OCI-LY3 (cell line): ENCODE measurements at regions not wholly inside any gene's neighbourhood (a gene's known extent, or its start where the extent isn't known, plus 50 kb on each side); places are given as distances from the start of the nearest gene placed in this dataset.
A peak's percentile ranks its signal among the peaks of the same experiment; 100 is the strongest.

Source experiments
- H2AFZ ChIP-seq: fragments of 200-600, 300-600 bp; shearing (Covaris generic); 2 replicates; pipeline ENCODE4 v1.6.0; 2014; ENCODE audit warnings: antibody characterized with exemption, low read depth, low read length
- H3K27ac ChIP-seq: fragments of 200-600, 300-600 bp; sonication (generic); 2 replicates; pipeline ENCODE4 v1.5.1; 2014; ENCODE audit warnings: mild to moderate bottlenecking, low read length, moderate library complexity, mixed read lengths
- H3K27me3 ChIP-seq: fragments of 200-600, 300-600 bp; sonication (generic); 2 replicates; pipeline ENCODE4 v1.6.1; 2014; ENCODE audit warnings: low read depth, low read length, mixed read lengths
- H3K36me3 ChIP-seq: fragments of 200-600, 300-600 bp; sonication (generic); replicated peaks from 2 replicates; pipeline ENCODE3; 2014; ENCODE audit warnings: low read depth, low read length, mixed read lengths
- H3K4me1 ChIP-seq: fragments of 300-600, 200-600 bp; sonication (generic); 2 replicates; pipeline ENCODE4 v1.6.1; 2014; ENCODE audit warnings: low read length, mixed read lengths
- H3K4me2 ChIP-seq: fragments of 200-600, 300-600 bp; sonication (generic); 2 replicates; pipeline ENCODE4 v1.6.1; 2014; ENCODE audit warnings: low read length, mixed read lengths
- H3K4me3 ChIP-seq: fragments of 300-600, 200-600 bp; sonication (generic); 2 replicates; pipeline ENCODE4 v1.5.1; 2014; ENCODE audit warnings: antibody characterized with exemption, mild to moderate bottlenecking, low read length, moderate library complexity
- H3K79me2 ChIP-seq: fragments of 300-600, 200-600 bp; shearing (Covaris generic); 2 replicates; pipeline ENCODE4 v1.6.1; 2014; ENCODE audit warnings: mild to moderate bottlenecking, low read length, mixed read lengths
- H3K9ac ChIP-seq: fragments of 300-600, 200-600 bp; shearing (Covaris generic); 2 replicates; pipeline ENCODE4 v1.6.0; 2014; ENCODE audit warnings: mild to moderate bottlenecking, low read length, moderate library complexity
- H3K9me3 ChIP-seq: fragments of 200-600, 300-600 bp; shearing (Covaris generic); 2 replicates; pipeline ENCODE4 v1.6.1; 2014; ENCODE audit warnings: low read length, mixed read lengths; ENCODE audit not compliant: insufficient read depth
- H4K20me1 ChIP-seq: fragments of 200-600, 300-600 bp; sonication (generic); 2 replicates; pipeline ENCODE4 v1.6.1; 2016; ENCODE audit warnings: low read length, mixed read lengths; ENCODE audit not compliant: insufficient read depth
- EZH2phosphoT487 ChIP-seq: fragments of 200-600 bp; shearing (Covaris generic); IDR thresholded peaks from 2 replicates; pipeline ENCODE4 v1.6.1; 2018; ENCODE audit warnings: antibody characterized with exemption, mixed run types, low read depth
- TF ChIP-seq, protein P1 (sequence below): fragments of 200-600, 300-600 bp; sonication (generic); IDR thresholded peaks from 2 replicates; pipeline ENCODE4 v1.5.1; 2014; ENCODE audit warnings: antibody characterized with exemption, low read length, low read depth

DNA sequence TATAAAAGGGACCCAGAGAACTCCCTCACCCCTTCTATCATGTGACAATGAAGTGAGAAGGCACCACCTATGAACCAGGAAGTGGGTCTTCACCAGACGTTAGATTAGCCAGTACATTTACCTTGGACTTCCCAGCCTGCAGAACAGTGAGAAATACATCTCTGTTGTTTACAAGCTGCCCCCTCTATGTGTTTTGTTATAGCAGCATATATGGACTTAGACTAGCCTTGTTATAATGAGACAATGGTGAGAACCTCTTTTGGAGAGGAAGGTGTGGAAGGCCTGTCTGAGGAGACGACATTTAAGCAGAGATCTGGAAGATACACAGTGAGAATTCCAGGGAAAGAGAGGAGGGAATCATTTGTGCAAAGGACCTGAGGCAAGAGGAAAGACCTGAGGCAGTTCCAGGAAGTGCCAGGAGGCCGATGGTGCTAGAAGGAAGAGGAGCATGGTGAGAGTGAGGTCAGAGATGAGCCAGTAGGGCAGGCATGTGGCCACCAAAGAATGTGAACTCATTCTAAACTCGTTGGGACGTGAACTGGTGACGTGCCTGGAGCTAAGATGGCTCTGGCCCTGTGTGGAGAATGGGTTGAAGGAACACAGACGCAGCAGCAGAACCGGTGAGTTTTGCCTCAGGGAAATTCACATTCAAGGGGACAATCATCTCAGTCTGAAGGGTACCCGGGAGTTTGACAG, 98.9 kb upstream of the IRF2BP2 start:
- no peak for TF ChIP-seq EZH2phosphoT487
- TF ChIP-seq, protein P1, sequence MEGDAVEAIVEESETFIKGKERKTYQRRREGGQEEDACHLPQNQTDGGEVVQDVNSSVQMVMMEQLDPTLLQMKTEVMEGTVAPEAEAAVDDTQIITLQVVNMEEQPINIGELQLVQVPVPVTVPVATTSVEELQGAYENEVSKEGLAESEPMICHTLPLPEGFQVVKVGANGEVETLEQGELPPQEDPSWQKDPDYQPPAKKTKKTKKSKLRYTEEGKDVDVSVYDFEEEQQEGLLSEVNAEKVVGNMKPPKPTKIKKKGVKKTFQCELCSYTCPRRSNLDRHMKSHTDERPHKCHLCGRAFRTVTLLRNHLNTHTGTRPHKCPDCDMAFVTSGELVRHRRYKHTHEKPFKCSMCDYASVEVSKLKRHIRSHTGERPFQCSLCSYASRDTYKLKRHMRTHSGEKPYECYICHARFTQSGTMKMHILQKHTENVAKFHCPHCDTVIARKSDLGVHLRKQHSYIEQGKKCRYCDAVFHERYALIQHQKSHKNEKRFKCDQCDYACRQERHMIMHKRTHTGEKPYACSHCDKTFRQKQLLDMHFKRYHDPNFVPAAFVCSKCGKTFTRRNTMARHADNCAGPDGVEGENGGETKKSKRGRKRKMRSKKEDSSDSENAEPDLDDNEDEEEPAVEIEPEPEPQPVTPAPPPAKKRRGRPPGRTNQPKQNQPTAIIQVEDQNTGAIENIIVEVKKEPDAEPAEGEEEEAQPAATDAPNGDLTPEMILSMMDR = no peak
- Histone ChIP-seq H3K36me3 (no peaks in the 10 kb centered on the region), H2AFZ (peak overlapping the region; percentile 50; the same call in 1 of the 2 replicates), H3K4me3 (no peak overlapping the region), H3K79me2 (no peaks in the 10 kb centered on the region), H3K27me3 (peaks cover 20% of the 10 kb centered on the region), H3K9me3 (no peaks in the 10 kb centered on the region; the same call in 1 of the 2 replicates), H3K4me1 (no peaks in the 10 kb centered on the region), H3K27ac (no peak overlapping the region), H4K20me1 (no peaks in the 10 kb centered on the region), H3K9ac (no peak overlapping the region), H3K4me2 (no peak overlapping the region)

DNA sequence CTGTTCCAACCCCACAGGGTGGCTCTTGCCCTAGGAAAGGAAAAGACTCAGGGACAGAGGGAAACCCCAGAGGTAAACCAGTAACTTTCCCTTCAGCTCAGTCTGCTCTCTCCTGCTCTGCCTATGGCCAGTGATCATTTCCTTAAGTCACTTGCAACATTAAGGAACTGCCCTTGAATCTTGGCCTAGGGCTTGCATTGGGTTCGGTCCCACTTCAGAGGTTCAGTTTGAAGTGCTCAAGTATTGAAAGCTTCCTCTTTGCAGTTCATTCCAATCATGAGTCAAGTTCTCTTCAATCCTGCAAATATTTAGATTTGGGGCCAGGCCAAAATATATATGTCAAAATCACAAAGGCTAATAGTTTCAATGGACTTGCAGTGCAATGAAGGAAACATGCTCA, 97.7 kb upstream of the IRF2BP2 start:
- Histone ChIP-seq H3K4me3 (no peak overlapping the region), H3K9ac (no peak overlapping the region), H3K9me3 (no peaks in the 10 kb centered on the region; the same call in 1 of the 2 replicates), H4K20me1 (no peaks in the 10 kb centered on the region), H3K79me2 (no peaks in the 10 kb centered on the region), H3K27ac (no peak overlapping the region), H3K4me2 (no peak overlapping the region), H3K27me3 (peaks cover 30% of the 10 kb centered on the region), H2AFZ (no peak overlapping the region), H3K36me3 (no peaks in the 10 kb centered on the region), H3K4me1 (no peaks in the 10 kb centered on the region)
- TF ChIP-seq, protein P1 = no peak
- TF ChIP-seq EZH2phosphoT487 = no peak

DNA sequence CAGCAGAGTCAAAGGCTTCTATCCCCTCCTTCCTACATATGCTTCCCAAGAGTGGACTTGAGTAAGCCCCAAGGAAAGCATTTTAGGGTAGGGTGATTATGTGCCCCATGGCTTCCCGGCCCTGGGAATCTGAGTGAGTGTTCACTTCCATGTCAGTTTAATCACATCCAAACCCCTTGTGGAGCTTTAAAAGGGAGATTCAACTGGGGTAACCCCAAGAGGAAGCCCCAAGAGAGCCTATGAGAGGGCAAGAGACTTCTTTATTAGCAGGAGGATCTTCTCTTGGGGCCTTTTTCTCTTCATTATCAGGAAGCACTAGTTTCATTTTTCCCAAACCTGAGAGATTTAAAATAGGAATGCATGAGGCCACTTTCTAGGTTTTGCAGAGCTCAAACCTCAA, 97.0 kb upstream of the IRF2BP2 start:
- no peak overlapping the region for H3K9ac ChIP-seq
- no peak overlapping the region for H3K4me3 ChIP-seq
- no peak for TF ChIP-seq EZH2phosphoT487
- TF ChIP-seq, protein P1 = no peak
- H3K4me2 ChIP-seq = no peak overlapping the region
- H3K9me3 ChIP-seq = no peaks in the 10 kb centered on the region; the same call in 1 of the 2 replicates
- H3K79me2 ChIP-seq = no peaks in the 10 kb centered on the region
- no peak overlapping the region for H2AFZ ChIP-seq
- no peaks in the 10 kb centered on the region for H3K4me1 ChIP-seq
- no peaks in the 10 kb centered on the region for H3K36me3 ChIP-seq
- peaks cover 30% of the 10 kb centered on the region for H3K27me3 ChIP-seq
- H3K27ac ChIP-seq = no peak overlapping the region
- no peaks in the 10 kb centered on the region for H4K20me1 ChIP-seq

DNA sequence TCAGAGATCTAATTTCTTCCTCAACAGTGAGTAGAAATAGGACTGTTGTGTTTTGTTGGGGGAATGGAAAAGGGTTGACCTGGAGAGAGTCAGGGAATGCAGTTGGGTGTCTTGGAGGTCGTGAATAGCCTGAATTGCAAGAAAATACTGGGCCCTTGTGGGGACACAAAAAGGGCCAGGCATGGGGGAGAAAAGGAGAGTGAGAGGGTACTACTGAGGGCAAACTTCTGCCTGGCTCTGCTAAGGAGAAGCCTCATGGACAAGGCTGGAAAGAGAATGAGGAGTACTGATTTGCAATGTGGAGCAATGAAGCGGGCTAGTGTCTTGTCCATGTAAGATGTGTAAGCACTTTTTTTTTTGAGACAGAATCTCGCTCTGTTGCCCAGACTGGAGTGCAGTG, 96.2 kb upstream of the IRF2BP2 start:
- Histone ChIP-seq H2AFZ (no peak overlapping the region), H4K20me1 (no peaks in the 10 kb centered on the region), H3K4me1 (no peaks in the 10 kb centered on the region), H3K9me3 (no peaks in the 10 kb centered on the region; the same call in 1 of the 2 replicates), H3K4me3 (no peak overlapping the region), H3K4me2 (no peak overlapping the region), H3K9ac (no peak overlapping the region), H3K27ac (no peak overlapping the region), H3K27me3 (peaks cover 30% of the 10 kb centered on the region), H3K79me2 (no peaks in the 10 kb centered on the region), H3K36me3 (no peaks in the 10 kb centered on the region)
- no peak for TF ChIP-seq EZH2phosphoT487
- TF ChIP-seq, protein P1 = no peak
